ENCODE measurements at regions not wholly inside any gene's neighbourhood (a gene's known extent, or its start where the extent isn't known, plus 50 kb on each side); places are given as distances from the start of the nearest gene placed in this dataset.

- TF ChIP-seq CTCF (IDR thresholded peaks at IDR 0.05) = no peak
- no peak for TF ChIP-seq ZFX (IDR thresholded peaks at IDR 0.05; ENCODE audit: borderline replicate concordance)
Observed at GRCh38 chr4:159541143-159541542, 438.3 kb downstream of the RAPGEF2 start.

All from 22Rv1 (cell line).